ENCODE measurements at regions not wholly inside any gene's neighbourhood (a gene's known extent, or its start where the extent isn't known, plus 50 kb on each side); places are given as distances from the start of the nearest gene placed in this dataset.
"Not testable (repeated sequence)": the region's sequence is repeated elsewhere in the genome, so short reads cannot be mapped to it uniquely, and the experiment has no call there.

DNA sequence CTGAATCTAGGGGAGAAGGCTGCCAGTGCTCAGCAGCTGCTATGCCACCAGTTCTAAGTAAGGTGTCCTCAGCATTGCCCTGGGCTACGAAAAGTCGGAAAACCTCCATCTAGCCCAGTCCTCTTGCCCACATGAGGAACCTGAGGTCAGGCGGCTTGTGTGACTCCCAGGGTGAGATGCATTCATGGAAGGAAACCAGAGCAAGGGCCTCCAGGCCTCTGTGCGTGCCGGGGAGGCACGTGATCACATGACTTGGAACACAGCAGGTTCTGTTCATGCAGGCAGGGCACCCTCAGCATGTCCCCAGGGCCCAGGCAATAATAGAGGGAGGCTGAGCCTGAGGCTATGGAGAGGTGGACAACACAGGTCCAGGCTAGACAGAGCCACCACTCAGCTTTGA, 312.5 kb upstream of the DUSP10 start:
- no peak for DNase-seq

DNA sequence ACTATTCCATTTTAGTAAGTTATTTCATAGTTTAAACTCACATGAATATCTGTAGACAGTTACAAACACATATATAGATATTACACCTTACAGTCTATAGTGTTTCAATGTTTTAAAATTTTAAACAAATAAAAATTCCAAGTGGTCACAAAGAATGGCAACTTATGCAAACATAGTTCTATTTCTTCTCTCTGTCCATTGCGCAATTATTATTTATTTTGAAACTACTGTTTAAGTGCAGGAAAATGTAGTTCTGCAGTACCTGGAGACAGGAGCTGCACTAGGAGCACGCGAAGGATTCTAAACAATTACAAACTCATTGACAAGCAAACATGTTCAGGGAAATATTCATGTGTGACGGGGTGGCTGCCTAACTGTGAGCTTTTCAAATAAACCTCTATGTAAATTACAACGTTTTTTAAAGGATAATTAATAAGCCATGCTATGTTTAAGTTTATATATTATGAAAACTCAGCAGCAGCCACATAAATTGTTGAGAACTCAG, 312.0 kb upstream of the DUSP10 start:
- no peak for DNase-seq

DNA sequence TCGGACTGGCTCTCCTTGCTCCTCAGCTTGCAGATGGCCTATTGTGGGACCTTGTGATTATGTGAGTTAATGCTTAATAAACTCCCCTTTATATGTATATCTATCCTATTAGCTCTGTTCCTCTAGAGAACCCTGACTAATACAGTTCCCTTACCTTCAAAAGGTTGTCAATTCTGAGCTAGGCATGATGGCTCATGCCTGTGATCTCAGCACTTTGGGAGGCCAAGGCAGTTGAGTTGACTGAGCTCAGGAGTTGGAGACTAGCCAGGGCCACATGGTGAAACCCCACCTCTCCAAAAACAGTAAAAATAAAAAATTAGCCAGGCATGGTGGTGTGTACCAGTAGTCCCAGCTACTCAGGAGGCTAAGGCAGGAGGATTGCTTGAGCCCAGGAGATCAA, 309.4 kb upstream of the DUSP10 start:
- not testable (repeated sequence) for DNase-seq

DNA sequence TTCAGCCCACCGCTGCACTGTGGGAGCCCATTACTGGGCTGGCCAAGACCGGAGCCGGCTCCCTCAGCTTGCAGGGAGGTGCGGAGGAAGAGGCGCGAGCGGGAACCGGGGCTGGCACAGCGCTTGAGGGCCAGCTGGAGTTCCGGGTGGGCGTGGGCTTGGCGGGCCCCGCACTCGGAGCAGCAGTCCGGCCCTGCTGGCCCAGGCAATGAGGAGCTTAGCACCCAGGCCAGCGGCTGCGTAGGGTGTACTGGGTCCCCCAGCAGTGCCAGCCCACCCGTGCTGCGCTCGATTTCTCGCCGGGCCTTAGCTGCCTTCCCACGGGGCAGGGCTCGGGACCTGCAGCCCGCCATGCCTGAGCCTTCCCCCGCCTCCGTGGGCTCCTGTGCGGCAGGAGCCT, 307.8 kb upstream of the DUSP10 start:
- not testable (repeated sequence) for DNase-seq

DNA sequence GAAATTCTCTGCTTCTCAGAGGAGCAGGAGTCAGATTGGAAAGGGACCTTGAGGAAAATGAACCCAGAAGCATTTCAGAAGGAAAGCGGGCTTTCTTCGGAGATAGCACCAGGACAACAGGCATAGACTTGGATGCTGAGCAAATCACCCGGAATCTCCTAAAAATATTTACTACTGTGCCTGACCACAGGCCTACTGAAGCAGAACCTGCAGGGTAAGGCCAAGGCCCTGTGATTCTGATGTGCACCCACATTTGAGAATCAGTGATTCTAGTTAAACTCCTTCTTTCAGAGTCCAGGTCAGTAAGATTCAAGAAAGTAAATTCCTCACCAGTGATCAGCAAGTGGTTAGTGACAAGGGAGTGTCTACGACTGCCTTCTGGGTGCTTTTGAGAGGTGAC, 307.3 kb upstream of the DUSP10 start:
- DNase-seq: no peak

DNA sequence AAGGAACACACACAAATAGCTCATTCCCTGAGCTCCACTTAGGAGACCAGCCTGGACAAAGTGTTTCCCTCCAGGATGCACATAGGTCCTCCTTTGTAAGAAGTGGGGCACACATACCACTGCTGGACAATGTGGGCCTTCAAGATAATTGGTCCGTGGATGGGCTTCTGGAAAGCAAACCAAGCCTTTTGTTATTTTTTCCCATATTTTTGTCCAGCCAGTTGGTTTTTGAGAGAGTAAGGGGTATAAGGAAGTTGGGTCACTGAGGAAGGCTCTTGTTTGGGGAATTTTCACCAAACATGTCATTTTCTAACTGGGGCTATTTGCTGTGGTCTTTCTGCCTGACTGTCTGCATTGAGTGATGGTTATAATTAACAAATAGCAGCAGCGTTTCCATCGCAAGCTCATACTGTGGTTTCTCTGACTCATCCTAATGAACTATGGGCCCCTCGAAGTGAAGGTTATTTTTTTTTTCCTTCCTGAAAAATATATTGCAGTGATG, 306.3 kb upstream of the DUSP10 start:
- DNase-seq: no peak

DNA sequence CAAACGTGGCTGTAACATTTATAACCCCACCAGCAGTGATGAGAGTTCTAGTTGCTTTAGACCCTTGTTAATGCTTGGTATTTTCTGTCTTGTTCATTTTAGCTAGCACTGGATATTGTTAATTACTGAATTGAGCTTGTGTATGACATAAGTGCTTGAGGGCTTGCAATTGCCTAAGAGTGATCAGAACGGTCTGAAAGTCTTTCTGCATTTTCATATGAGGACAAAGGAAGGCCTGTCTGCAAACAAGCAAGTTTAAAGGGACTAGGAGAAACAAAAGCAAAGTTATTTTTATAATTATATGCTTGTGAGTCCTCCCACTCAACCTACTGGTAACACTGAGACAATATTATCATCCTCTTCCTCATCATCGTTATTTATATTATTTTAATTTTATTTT, 305.5 kb upstream of the DUSP10 start:
- DNase-seq: no peak

DNA sequence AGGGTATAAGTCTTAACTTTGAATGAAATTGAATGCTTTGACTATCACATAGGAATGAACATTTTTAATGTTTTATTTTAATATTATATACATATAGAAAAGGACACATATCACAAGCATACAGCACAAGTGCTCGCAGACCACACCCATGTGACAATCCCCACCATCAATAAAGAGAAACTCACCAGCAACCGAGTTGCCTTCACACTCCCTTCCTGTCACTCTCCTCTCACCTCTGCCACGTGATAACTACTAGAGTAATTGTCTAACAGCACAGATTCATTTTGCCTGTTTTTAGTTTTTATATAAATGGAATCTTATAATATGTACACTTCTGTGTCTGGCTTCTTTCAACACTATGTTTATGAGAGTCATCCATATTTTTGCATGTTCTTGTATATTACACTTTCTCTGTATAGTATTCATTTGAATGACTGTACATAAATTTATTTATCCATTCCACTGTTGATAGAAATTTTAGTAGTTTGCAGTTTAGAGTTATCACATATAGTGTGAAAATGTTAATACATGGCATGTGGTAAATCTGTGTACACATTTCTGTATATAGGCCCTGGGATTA, 304.9 kb upstream of the DUSP10 start:
- DNase-seq: no peak

DNA sequence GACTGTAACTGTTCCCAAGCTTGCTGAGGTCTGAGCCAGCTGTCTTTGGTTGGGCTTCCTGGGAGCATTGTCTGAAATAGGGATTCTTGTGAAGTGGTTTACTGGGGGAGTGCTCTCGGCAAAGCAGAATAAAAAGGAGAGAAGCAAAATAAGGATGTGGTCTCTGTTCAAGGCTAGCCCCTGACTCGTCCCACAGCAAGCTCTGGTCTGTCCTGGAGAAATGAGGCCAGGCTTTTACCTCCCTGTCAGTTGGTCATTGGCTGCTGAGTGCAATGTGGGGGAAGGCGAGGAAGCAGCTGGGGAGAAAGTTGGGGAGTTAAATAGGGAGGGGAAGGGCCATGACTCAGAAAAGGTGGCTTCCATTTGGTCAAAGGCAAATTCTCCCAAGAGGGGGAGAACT, 303.9 kb upstream of the DUSP10 start:
- no peak for DNase-seq

DNA sequence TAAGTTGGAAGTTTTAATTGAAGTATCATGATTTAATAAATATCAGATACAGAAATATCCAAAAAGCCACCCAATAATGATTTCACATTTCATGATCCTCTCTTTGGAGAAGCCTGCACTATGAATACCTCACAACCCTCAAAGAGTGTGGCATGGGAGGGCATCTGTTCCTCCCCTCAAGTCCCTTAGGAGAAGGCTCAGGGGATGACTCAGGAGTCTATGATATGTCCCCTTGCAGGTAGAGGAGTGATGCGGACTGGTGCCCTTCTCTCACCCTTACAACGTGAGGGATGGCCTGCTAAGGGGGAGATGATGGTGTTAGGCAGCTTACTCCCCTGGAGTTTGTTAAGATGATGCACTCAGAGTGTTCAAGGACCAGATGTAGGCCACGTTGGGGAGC, 303.3 kb upstream of the DUSP10 start:
- no peak for DNase-seq

DNA sequence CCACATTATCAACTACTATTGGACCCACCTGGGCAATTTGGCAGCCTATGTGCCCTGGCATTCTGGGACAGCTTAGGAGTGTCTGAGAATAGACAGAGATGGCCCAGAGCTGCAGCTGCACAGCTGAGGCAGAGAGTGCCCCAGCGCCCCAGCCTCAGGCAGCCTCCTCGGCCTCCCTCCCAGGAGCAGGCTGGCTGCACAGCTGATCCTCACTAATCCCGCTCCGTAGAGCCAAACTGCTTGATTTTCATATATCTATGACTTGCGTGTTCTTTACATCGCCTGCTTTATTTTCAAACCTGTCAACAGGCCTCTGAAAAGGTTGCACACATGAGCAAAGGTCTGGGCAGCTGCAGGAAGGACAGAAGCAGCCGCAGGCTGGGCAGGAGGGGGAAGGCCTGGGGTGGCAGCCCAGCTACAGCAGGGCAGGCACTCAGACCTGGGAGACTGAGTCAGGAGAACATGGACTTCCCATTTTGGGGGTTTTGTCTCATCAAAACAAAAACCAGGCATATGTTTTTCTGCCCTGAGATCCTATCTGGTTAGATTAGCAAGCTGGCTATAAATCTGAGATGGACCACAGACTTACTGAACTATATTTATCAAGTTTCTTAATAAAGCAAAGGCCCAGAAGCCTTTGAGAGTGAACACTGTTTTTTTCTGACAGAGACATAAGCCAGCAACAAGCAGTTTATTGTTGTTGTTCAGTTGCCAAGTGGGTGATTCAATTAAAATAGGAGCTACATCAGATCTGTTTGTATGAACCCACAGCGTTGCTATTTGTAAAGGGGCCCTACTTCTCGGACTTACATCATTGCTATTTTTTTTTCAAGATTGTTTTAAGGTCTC, 301.8 kb upstream of the DUSP10 start:
- no peak for DNase-seq

DNA sequence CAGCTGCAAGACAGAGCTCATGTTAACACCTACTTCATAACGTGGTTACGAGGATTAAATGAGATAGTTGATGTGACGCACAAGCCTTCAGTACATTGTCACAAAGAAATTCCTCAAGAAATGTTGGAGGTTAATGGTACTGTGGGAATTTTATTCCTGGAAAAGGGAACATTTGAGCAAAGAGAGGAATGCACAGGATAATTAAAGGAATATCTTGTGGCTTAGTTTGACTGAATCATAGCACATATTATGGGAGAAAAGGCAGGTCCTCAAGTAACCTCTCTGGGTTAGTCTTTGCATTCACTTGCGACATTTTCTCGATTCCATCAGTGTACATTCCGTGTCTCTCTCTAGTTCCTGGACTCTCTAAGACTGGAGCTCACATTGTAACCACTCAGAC, 300.2 kb upstream of the DUSP10 start:
- no peak for DNase-seq

DNA sequence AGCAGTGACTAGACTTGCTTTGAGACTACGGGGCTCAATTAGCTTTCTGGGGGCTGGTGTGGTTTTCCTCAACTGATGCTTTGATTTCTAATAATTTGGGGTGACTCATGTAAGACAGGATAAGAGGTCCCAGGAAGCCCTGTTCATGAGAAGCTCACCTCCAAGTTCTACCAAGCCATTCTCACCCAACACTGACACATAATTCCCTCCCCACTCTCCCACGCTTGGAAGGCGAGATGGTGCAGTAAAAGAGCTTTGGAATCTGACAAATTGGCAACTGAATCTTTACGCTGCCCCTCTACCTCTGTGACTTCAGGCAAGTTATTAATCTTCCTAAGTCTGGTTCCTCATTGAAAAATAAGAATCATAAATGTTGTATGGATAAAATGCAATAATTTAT, 299.1 kb upstream of the DUSP10 start:
- no peak for DNase-seq

DNA sequence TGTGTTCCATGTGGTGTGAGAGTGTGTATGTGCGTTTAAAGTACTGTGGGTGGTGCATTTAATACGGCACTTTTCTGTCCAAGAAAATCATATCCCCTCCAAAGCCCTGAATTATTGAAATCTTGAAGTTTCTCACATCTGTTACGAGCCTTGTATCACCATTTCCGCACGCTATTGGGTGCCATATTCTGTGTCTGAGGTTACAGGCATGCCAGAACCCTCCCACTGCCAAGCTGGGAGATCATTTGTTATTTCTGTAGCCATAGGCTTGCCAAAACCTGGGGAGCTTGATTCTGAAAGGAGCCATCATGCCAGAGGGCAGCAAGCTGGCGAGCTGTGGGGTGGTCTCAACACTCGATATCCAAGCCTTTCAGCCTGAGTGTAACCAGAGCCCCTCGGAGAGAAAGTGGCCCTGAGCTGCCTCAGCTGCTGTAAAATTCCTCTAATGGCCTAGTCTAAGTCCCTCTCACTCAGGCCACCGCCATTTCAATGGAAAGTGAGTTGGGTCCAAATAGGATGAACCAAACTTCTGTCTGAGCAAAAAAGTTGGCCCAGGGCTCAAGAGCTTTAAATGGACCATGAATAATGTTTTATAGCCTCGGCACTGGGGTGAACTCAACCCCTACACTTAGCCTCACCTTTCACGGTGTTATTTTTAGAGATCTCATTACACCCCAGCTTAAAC, 298.4 kb upstream of the DUSP10 start:
- DNase-seq: no peak

DNA sequence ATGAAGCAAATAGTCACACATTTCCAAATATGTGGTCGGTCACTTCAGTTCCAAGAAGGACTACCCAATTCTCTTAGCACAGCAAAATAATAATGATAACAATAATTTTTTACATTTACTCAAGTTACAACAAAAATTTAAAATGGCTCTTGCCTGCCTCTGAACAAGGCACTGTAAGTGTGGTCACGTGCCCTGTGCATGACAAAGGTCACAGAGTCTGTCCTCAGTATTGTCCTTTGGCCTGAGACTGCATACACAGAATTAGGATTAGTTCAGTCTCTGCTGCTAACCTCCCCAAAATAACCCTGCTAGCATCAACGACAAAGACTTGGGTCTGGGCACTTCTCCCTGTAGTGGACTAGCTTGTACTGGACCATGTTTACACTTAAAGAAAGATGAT, 297.1 kb upstream of the DUSP10 start:
- no peak for DNase-seq

DNA sequence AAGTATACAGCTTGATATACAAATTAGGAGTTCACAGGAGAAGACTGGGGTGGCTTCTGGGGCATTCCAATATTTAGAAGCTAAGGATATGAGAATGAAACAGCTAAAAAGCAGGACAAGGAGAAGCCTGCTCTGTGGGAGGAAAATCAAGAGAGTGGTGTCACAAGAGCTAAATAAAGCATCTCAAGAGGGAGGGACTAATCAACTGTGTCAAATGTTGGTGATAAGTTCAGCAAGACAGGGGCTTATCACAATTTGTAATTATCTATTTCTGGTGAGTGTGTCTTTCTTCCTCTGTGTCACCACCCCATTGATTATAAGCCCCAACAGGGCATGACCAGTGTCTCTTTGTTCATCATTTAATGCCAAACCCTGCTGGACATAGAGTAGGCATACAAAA, 295.8 kb upstream of the DUSP10 start:
- no peak for DNase-seq

DNA sequence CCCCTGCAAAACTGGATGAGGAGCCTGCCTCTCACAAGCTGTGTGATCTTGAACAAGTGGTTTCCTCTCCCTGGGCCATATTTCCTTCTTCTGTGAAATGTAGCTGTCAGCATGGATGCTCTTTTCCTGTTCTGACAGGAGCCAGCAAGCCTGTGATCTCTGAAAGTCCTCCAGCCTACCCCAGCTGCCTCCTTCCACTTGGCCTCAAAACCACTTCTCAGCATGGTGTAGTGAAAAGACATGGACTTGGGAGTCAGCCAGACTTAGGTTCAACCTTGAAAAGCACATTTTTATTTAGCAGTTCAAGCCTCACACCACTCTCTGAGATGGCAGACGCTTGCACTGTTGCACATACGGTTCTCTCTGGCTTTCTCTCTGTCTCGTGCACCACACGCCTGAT, 292.9 kb upstream of the DUSP10 start:
- no peak for DNase-seq

DNA sequence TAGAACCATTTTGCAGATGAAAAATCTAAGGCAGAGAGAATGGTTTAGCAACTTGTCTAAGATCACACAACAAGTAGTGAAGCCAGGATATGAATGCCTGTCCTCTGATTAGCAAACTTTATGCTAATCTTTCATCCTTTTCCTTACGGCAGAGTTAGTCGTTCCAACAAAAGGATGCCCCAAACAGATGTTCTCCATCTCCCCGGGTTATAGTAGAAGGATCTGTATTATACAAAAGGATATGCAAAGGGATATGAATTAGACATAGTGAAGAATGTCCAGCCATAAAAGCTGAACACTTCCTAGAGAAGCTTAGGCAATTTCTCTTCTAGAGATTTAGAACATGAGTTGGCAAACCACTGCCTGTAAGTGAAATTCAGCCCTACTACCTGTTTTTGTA, 291.6 kb upstream of the DUSP10 start:
- DNase-seq: no peak

DNA sequence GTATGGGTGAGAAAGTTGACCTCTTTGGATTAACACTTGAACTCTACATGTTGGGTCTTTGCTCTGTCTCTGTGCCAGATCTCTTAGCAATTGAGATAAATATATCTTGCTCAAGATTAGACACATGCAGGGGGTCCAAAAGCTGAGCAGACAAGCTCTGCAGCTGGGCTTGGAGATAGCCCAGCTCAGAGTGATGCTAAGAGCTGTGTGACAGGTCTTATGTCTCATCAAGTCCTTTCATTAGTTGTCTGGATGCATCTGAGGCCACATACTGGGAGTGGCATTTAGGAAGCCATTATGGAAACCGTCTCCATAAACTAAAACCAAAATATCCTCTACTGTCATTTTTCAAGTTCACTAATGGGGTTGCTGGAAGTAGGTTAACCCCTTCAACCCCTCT, 289.4 kb upstream of the DUSP10 start:
- DNase-seq: no peak

DNA sequence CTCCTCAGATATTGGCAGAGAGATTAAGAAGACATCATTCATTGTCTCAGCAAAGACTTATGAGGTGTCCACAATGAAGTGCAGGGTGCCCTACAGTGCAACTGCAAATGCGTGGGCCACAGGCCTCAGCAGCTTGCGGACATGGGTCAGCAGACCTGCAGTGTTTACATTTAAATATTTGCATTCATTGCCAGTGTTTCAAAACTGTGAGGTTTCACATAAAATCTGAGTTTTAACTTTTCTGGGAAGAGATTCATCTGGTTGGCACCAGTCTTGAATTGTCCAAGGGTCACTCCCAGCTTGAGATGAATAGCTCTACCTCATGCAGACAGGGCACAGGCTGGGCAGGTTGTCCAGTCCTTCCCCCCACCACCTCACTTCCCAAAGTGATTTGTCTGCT, 286.8 kb upstream of the DUSP10 start:
- no peak for DNase-seq

DNA sequence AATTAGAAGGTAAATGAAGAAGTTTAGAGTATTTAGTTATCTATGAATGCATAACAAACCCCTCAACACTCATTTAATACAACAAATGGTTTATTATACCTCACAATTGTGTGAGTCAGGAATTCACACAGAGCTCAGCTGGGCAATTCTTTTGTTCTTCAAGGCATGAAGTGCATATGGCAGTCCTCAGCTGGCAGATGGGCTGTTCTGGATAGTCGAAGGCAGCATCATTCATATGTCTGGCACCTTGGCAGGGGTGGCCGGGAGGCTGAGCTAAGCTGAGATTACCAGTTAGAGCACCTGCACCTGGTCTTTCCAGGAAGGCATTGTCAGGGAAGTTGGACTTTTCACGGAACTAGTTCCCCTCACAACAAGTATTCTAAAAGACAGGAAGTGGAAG, 286.2 kb upstream of the DUSP10 start:
- no peak for DNase-seq

DNA sequence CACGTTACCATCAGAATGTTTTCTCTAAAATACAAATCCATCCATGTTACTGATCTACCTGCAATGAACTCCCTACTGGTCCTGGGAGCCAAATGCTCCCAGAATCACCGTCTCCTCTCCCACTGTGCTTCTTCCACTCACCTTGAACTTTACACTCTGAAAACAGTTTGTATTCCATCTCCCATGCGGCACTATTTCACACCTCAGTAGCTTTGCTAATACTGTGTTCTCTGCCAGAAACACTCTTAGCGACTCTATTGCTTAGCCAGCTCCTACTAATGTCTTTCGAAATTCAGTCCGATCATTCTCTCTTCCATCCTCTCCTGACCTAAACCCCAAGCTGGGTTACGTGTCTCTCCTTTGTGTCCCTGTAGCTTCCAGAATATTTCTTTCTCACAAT, 284.4 kb upstream of the DUSP10 start:
- DNase-seq: no peak

DNA sequence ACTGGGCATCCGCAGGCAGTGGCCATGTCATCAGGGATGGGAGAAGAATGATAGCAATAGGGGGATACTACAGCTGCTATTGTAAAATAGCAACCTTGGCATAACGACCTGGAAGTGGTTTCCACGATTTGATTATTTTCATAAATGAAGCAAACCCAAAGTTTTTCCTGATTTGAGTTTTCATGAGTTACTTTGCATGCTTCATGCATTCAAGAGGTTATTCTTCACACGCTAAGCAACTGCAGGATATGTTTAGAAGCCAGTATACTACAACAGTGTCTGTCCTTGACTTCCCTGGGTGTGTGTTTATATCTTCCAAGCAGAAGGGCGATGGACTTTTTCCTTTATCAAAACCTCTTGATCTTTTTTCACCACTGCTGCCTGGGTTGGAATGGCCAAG, 281.1 kb upstream of the DUSP10 start:
- DNase-seq: no peak

DNA sequence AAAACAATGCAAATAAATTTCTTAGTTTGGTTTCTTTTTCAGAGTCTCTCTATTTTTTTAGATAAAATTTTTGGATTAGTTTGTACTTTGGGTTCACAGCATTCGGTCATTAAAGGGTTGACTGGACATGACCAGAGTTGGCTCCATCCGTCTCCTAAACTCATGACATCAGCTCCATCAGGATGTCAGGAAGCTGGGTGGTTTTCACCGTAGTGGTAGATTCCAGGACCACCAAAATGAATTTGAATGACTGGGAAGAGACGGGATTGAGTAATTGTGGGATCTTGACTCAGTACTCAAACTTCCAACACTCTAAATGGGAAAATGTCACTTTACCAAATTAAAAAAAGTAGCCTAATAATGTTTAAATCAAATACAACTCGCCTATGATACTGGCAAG, 279.2 kb upstream of the DUSP10 start:
- no peak for DNase-seq
